AG08396 (cell line): ENCODE measurements at regions not wholly inside any gene's neighbourhood (a gene's known extent, or its start where the extent isn't known, plus 50 kb on each side); places are given as distances from the start of the nearest gene placed in this dataset.

Experiments
- DNase-seq: peaks from one replicate; pipeline ENCODE4 v3.0.0; 2012; ENCODE audit warnings: low spot score, mixed read lengths

- DNase-seq = no peak
Measured at GRCh38 chr7:371119-371778, 81.3 kb downstream of the FOXL3 start.

GRCh38 chr7:371779-372545, 82.0 kb downstream of the FOXL3 start:
- no peak for DNase-seq

- DNase-seq = no peak
Measured at GRCh38 chr7:372546-372931, 82.6 kb downstream of the FOXL3 start.

GRCh38 chr7:372932-373791, 83.2 kb downstream of the FOXL3 start:
- no peak for DNase-seq

GRCh38 chr7:373818-374705, 84.1 kb downstream of the FOXL3 start:
- no peak for DNase-seq

- no peak for DNase-seq
Measured at GRCh38 chr7:374706-375311, 84.8 kb downstream of the FOXL3 start.

- DNase-seq = no peak
Measured at GRCh38 chr7:375321-375831, 85.4 kb downstream of the FOXL3 start.

- no peak for DNase-seq
Measured at GRCh38 chr7:375901-376305, 85.9 kb downstream of the FOXL3 start.

- no peak for DNase-seq
Measured at GRCh38 chr7:376306-377079, 86.5 kb downstream of the FOXL3 start.

- no peak for DNase-seq
Measured at GRCh38 chr7:377080-378040, 87.4 kb downstream of the FOXL3 start.

GRCh38 chr7:378041-378420, 88.1 kb downstream of the FOXL3 start:
- DNase-seq = no peak

- no peak for DNase-seq
Measured at GRCh38 chr7:378551-379455, 88.8 kb downstream of the FOXL3 start.

GRCh38 chr7:379456-380138, 89.6 kb downstream of the FOXL3 start:
- DNase-seq = no peak

GRCh38 chr7:380139-380485, 90.1 kb downstream of the FOXL3 start:
- no peak for DNase-seq

- DNase-seq = no peak
Measured at GRCh38 chr7:380711-381210, 90.8 kb downstream of the FOXL3 start.

GRCh38 chr7:381211-382042, 91.5 kb downstream of the FOXL3 start:
- DNase-seq = no peak

- no peak for DNase-seq
Measured at GRCh38 chr7:382043-382400, 92.1 kb downstream of the FOXL3 start.
